HCT116 (cell line): ENCODE measurements at regions not wholly inside any gene's neighbourhood (a gene's known extent, or its start where the extent isn't known, plus 50 kb on each side); places are given as distances from the start of the nearest gene placed in this dataset.

Experiments used
- ATAC-seq: fragments of 200-7000 bp; cut with Tn5 transposase; 2 replicates; pipeline ENCODE4 v1.9.1; 2020; ENCODE audit warnings: mild to moderate bottlenecking, moderate library complexity
- BruUV-seq: library from RNA; stranded (reverse); fragments of 400-500 nt; replicated peaks from 2 replicates; lab custom pipeline; 2021; lab: Mats Ljungman, UMichigan
- CTCF ChIA-PET: fragments of 300-600 bp; sonication (Branson Sonifier 250); formaldehyde crosslinking; loops from one replicate; lab custom pipeline; 2021; ENCODE audit warnings: antibody characterized with exemption; lab: Charles Lee
- POLR2A ChIA-PET: fragments of 300-600, 350-600 bp; sonication (Branson Sonifier 250); formaldehyde crosslinking; loops from one replicate; lab custom pipeline; 2021; ENCODE audit warnings: antibody characterized with exemption; lab: Charles Lee
- RAD21 ChIA-PET, 2 experiments: fragments of 300-600 bp; sonication (Branson Sonifier 250); formaldehyde crosslinking; loops; one replicate each; lab custom pipeline; 2023; ENCODE audit warnings: low total read pairs in 2 of 2; ENCODE audit not compliant: uncharacterized antibody in 2 of 2, unreplicated experiment in 2 of 2, low non-redundant PET in 1 of 2; lab: Charles Lee
- DNase-seq: peaks from one replicate; pipeline ENCODE4 v3.0.0-alpha.2; 2010; ENCODE audit warnings: low read depth, low spot score
- H2AFZ ChIP-seq: fragments of 200-600 bp; shearing (Covaris generic), sonication (generic); 2 replicates; pipeline ENCODE4 v1.6.1; 2017; ENCODE audit warnings: low read depth, mixed run types, mixed read lengths, antibody characterized with exemption, low read length; ENCODE audit not compliant: poor library complexity, severe bottlenecking
- H3K27ac ChIP-seq: 2 replicates; pipeline ENCODE4 v1.5.1; 2012; ENCODE audit warnings: low read depth, low read length
- H3K27me3 ChIP-seq: fragments of 200-600 bp; sonication (generic); 2 replicates; pipeline ENCODE4 v1.6.1; 2016; ENCODE audit warnings: mixed run types, low read length, mixed read lengths; ENCODE audit not compliant: insufficient read depth
- H3K36me3 ChIP-seq, 2 experiments: fragments of 200-500 bp in 1 of 2; fragments of 200-600 bp in 1 of 2; sonication (Bioruptor generic) in 1 of 2; sonication (generic) in 1 of 2; 2 replicates each; pipeline versions ENCODE4 v1.5.1 to v1.6.1; 2014 to 2016; ENCODE audit warnings: low read length in 2 of 2, inconsistent platforms in 1 of 2, mixed read lengths in 1 of 2, mixed run types in 1 of 2; ENCODE audit not compliant: insufficient read depth in 2 of 2, control insufficient read depth in 1 of 2
- H3K4me1 ChIP-seq, 2 experiments: fragments of 200-600 bp in 1 of 2; sonication (generic) in 1 of 2; 2 replicates each; pipeline versions ENCODE4 v1.5.1 to v1.6.1; 2012 to 2017; ENCODE audit warnings: low read length in 2 of 2, inconsistent platforms in 1 of 2, mild to moderate bottlenecking in 1 of 2, mixed read lengths in 1 of 2, mixed run types in 1 of 2, moderate library complexity in 1 of 2; ENCODE audit not compliant: insufficient read depth in 2 of 2, control insufficient read depth in 1 of 2
- H3K4me2 ChIP-seq: fragments of 200-600 bp; sonication (generic); 2 replicates; pipeline ENCODE4 v1.6.1; 2017; ENCODE audit warnings: mixed run types, low read length, mixed read lengths
- H3K4me3 ChIP-seq, 2 experiments: fragments of 200-600 bp in 1 of 2; sonication (generic) in 1 of 2; replicated peaks in 1 of 2; 2 replicates each; pipeline ENCODE4 v1.5.1; 2011 to 2016; ENCODE audit warnings: low read length in 2 of 2, control low read depth in 1 of 2, low read depth in 1 of 2, mild to moderate bottlenecking in 1 of 2, mixed read lengths in 1 of 2, mixed run types in 1 of 2
- H3K79me2 ChIP-seq: fragments of 200-600 bp; sonication (generic); 2 replicates; pipeline ENCODE4 v1.6.1; 2017; ENCODE audit warnings: mild to moderate bottlenecking, mixed run types, low read length, moderate library complexity, mixed read lengths; ENCODE audit not compliant: insufficient read depth
- H3K9ac ChIP-seq: fragments of 200-600 bp; sonication (generic); 2 replicates; pipeline ENCODE4 v1.6.1; 2016; ENCODE audit warnings: low read length, mixed read lengths
- H3K9me2 ChIP-seq: fragments of 200-600 bp; sonication (generic), shearing (Covaris generic); 2 replicates; pipeline ENCODE4 v1.6.1; 2017; ENCODE audit warnings: mixed run types, mild to moderate bottlenecking, moderate library complexity; ENCODE audit not compliant: insufficient read depth
- H3K9me3 ChIP-seq, 2 experiments: fragments of 200-500 bp in 1 of 2; fragments of 200-600 bp in 1 of 2; sonication (Bioruptor generic) in 1 of 2; sonication (generic) in 1 of 2; 2 replicates each; pipeline ENCODE4 v1.6.1; 2014 to 2017; ENCODE audit warnings: low read length in 2 of 2, mixed read lengths in 2 of 2, inconsistent platforms in 1 of 2, low read depth in 1 of 2, mild to moderate bottlenecking in 1 of 2, mixed run types in 1 of 2, moderate library complexity in 1 of 2; ENCODE audit not compliant: control insufficient read depth in 1 of 2, insufficient read depth in 1 of 2
- H4K20me1 ChIP-seq: fragments of 200-600 bp; sonication (generic), shearing (Covaris generic); 2 replicates; pipeline ENCODE4 v1.6.1; 2017; ENCODE audit warnings: mixed run types, mild to moderate bottlenecking, moderate library complexity; ENCODE audit not compliant: insufficient read depth
- CEBPB ChIP-seq: IDR thresholded peaks from 2 replicates; pipeline ENCODE4 v1.6.1; 2012; ENCODE audit warnings: low read depth
- CTCF ChIP-seq, 3 experiments: fragments of 200-600 bp in 1 of 3; sonication (generic) in 1 of 3; IDR thresholded peaks in 2 of 3; conservative IDR thresholded peaks in 1 of 3; 2 replicates each; pipeline ENCODE4 v1.5.1; 2012 to 2017; ENCODE audit warnings: low read depth in 2 of 3, low read length in 2 of 3, antibody characterized with exemption in 1 of 3, borderline replicate concordance in 1 of 3, control low read depth in 1 of 3, mild to moderate bottlenecking in 1 of 3, mixed read lengths in 1 of 3, mixed run types in 1 of 3, moderate library complexity in 1 of 3; ENCODE audit not compliant: insufficient read depth in 1 of 3
- EGR1 ChIP-seq: IDR thresholded peaks from 2 replicates; pipeline ENCODE4 v1.6.1; 2012; ENCODE audit warnings: low read depth
- EZH2 ChIP-seq: fragments of 200-600 bp; sonication (generic); IDR thresholded peaks from 2 replicates; pipeline ENCODE4 v1.6.1; 2017; ENCODE audit warnings: antibody characterized with exemption, mixed run types
- EZH2phosphoT487 ChIP-seq: fragments of 200-600 bp; IDR thresholded peaks from 2 replicates; pipeline ENCODE4 v1.6.1; 2018; ENCODE audit warnings: antibody characterized with exemption, borderline replicate concordance
- JUND ChIP-seq: IDR thresholded peaks from 2 replicates; pipeline ENCODE4 v1.6.1; 2012
- POLR2A ChIP-seq: IDR thresholded peaks from 2 replicates; pipeline ENCODE4 v1.7.0; 2011; ENCODE audit warnings: borderline replicate concordance; ENCODE audit not compliant: insufficient read depth, insufficient read length; ENCODE audit errors: extremely low read depth
- POLR2AphosphoS5 ChIP-seq: IDR thresholded peaks from 2 replicates; pipeline ENCODE4 v1.6.1; 2011; ENCODE audit warnings: mild to moderate bottlenecking, low read depth, low read length, moderate library complexity
- REST ChIP-seq: IDR thresholded peaks from 2 replicates; pipeline ENCODE4 v1.6.1; 2012; ENCODE audit warnings: low read depth
- SP1 ChIP-seq: IDR thresholded peaks from 2 replicates; pipeline ENCODE4 v1.6.1; 2012; ENCODE audit warnings: low read depth
- SRF ChIP-seq: IDR thresholded peaks from 2 replicates; pipeline ENCODE4 v1.6.1; 2012; ENCODE audit warnings: low read depth
- TCF7L2 ChIP-seq: IDR thresholded peaks from 2 replicates; pipeline ENCODE4 v1.7.0; 2011; ENCODE audit warnings: borderline replicate concordance, inconsistent platforms; ENCODE audit not compliant: insufficient read depth, insufficient read length; ENCODE audit errors: extremely low read depth
- YY1 ChIP-seq: IDR thresholded peaks from 2 replicates; pipeline ENCODE4 v1.6.1; 2011; ENCODE audit warnings: low read length, low read depth, moderate library complexity, mild to moderate bottlenecking; ENCODE audit not compliant: insufficient replicate concordance; ENCODE audit errors: extremely low read depth
- ZBTB33 ChIP-seq: IDR thresholded peaks from 2 replicates; pipeline ENCODE4 v1.6.1; 2011; ENCODE audit warnings: mild to moderate bottlenecking, low read length, moderate library complexity; ENCODE audit not compliant: insufficient replicate concordance; ENCODE audit errors: extremely low read depth
- ZFX ChIP-seq: fragments of 450-650 bp; IDR thresholded peaks from 2 replicates; pipeline ENCODE4 v1.6.1; 2017
- ZNF274 ChIP-seq: fragments of 200-500 bp; sonication (Bioruptor generic); IDR thresholded peaks from 2 replicates; pipeline ENCODE4 v1.6.1; 2014; ENCODE audit warnings: mild to moderate bottlenecking, low read depth, low read length, inconsistent platforms
- intact Hi-C: fragments of 100-400 bp; cut with micrococcal nuclease; formaldehyde crosslinking; loops from 2 replicates; pipeline ENCODE4 v1.10.0; 2022

- TF ChIP-seq TCF7L2 = no peak
- no peak for TF ChIP-seq SRF
- TF ChIP-seq, all 23 proteins: peak for 0
Measured at GRCh38 chr3:87548271-87548670, 271.9 kb upstream of the POU1F1 start (continued).

GRCh38 chr3:87546216-87546615 is 269.8 kb upstream of the POU1F1 start:
- ChIA-PET POLR2A (no interaction called here), RAD21 (no interaction called here), CTCF (no interaction called here)
- Histone ChIP-seq H3K27ac (no peak overlapping the region), H2AFZ (no peak overlapping the region), H3K4me3 (no peak overlapping the region), H3K4me1 (no peaks in the 10 kb centered on the region), H4K20me1 (no peaks in the 10 kb centered on the region), H3K27me3 (no peaks in the 10 kb centered on the region), H3K36me3 (no peaks in the 10 kb centered on the region), H3K9me2 (no peaks in the 10 kb centered on the region), H3K9ac (no peak overlapping the region), H3K79me2 (no peaks in the 10 kb centered on the region), H3K9me3 (no peaks in the 10 kb centered on the region), H3K4me2 (no peak overlapping the region)
- DNase-seq = no peak
- no peak for TF ChIP-seq ZBTB33
- TF ChIP-seq YY1 = no peak
- no peak for TF ChIP-seq EZH2phosphoT487
- no peak for TF ChIP-seq REST
- no peak for TF ChIP-seq ZFX
- TF ChIP-seq JUND = no peak
- no peak for TF ChIP-seq SP1
- TF ChIP-seq TCF7L2 = no peak
- no peak for TF ChIP-seq CTCF (IDR thresholded peaks at IDR 0.05 in 2 of 3, conservative IDR thresholded peaks at IDR 0.05 in 1 of 3; ENCODE audit: borderline replicate concordance in 1 of 3, insufficient read depth in 1 of 3, low read depth in 2 of 3, low read length in 2 of 3)
- TF ChIP-seq ZNF274 = no peak
- no peak for TF ChIP-seq SRF
- TF ChIP-seq EZH2 = no peak
- no peak for TF ChIP-seq CEBPB
- no peak for TF ChIP-seq POLR2A
- no peak for TF ChIP-seq EGR1
- TF ChIP-seq POLR2AphosphoS5 = no peak
- ATAC-seq = no peak
- no TSS peak for BruUV-seq
- intact Hi-C loops = no loop called here
